Activated CD8-positive, alpha-beta memory T cell treated with anti-CD3 and anti-CD28 coated beads, Interleukin-2, amount 50 U/mL, for 24 hours (primary cell): ENCODE measurements at regions not wholly inside any gene's neighbourhood (a gene's known extent, or its start where the extent isn't known, plus 50 kb on each side); places are given as distances from the start of the nearest gene placed in this dataset.

Source experiments
- DNase-seq: peaks from one replicate; pipeline ENCODE4 v3.0.0-alpha.2; 2020; ENCODE audit errors: extremely low read depth

- DNase-seq: no peak
Measured at GRCh38 chr4:176898791-176899190, 106.1 kb upstream of the VEGFC start.

DNA sequence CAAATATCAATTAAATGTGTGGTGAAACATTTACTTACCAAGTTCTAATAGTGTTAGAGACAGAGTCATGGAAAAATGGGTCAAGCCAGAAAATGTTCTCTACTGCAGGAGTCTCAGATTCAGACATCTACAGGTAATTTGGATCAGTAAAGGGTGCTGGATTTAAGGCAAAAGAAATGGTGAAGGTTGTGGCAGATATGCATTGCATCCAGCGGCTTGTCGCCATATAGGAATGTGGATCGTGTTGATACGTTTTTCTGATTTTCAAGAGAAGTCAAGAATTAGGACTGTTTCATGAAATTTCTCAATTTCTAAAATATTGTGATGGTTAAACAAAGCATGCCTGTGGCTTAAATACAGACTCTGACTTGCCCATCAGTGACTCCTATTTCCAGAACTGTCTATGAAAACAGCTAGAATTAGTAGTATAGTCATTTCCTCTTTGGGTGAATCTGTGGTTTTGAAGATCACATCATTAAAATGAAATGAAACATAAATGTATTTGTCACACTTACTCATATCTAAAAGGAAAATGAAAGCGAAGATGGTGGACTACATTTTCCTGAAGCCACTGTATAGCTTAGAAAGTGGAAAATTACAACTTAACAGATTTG lies 110.1 kb upstream of the VEGFC start:
- no peak for DNase-seq

- DNase-seq: no peak
Measured at GRCh38 chr4:176906709-176907108, 114.0 kb upstream of the VEGFC start.

DNA sequence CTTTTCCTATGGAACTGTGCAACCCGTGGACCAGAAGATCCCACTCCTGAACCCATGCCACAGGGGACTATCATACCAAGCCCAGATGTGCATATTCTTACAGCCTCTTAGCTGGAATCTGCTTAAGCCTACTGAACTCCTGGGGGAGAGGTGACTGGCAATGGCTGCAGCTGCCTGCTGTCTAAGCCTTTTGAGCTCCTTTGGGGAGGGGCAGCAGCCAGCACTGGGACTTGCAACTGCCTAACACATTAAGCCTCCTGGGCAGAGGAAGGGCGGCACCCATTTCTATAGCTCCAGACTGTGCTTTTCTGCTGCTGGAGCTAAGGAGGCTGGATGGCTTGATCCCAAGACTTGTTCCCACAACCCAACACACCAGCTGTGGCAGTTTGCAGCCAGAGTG lies 117.9 kb upstream of the VEGFC start:
- no peak for DNase-seq

GRCh38 chr4:176919631-176920030 lies 126.9 kb upstream of the VEGFC start:
- DNase-seq: no peak

DNA sequence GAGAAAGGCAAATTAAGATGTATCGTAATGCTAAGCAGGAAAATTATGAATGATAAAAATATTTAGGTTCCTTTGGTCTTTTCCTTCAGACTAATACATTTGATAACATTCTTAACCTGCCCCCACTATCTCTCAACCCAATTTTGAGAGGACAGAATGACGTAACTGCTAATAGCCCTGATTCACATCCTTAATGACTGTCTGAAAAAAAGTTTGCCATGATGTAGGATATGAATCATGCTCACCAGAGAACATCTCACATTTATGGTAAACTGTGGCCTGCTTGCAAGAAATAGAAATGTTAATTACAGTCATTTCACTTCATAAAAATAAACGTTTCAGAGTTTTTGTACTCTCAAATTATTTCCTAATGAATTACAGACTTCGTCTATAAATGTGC lies 128.0 kb upstream of the VEGFC start:
- DNase-seq: no peak

DNA sequence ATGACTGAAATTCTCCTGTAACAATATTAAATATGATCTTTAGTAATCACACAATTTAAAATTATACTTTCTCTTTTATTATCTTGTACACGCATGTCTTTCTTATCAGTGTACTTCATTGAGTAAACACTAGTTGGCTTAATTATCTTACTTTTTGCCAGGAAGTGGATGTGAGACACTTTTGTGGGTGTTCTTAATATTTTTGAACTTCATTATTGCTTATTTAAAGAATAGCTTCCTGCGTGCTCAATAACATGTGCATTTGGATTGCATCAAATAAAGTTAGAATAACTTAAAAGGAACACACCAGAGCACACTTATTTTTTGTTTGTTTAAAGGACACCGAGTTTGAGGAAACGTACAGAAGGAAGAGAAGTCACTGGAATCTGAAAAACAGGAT lies 128.5 kb upstream of the VEGFC start:
- DNase-seq: no peak

- DNase-seq: no peak
Measured at GRCh38 chr4:176924238-176924637, 131.5 kb upstream of the VEGFC start.

- no peak for DNase-seq
Measured at GRCh38 chr4:176925962-176926361, 133.2 kb upstream of the VEGFC start.

DNA sequence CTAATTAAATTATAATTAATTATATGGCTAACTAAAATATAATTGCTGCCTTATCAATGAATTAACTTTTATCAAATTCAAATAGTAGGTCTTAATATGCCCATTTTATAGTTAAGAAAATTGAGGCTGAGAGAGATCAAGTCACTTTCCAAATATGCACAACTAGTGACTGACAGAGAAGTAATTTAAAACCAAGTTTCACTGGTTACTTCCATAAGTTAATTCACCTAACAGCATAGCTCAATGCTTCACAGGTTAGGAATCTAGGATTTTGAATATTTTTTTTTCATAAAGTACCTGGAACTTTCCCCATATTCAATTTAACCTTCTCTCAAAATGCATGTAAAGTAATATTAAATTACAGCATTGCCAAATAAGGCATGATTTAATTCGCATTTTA lies 134.4 kb upstream of the VEGFC start:
- no peak for DNase-seq

DNA sequence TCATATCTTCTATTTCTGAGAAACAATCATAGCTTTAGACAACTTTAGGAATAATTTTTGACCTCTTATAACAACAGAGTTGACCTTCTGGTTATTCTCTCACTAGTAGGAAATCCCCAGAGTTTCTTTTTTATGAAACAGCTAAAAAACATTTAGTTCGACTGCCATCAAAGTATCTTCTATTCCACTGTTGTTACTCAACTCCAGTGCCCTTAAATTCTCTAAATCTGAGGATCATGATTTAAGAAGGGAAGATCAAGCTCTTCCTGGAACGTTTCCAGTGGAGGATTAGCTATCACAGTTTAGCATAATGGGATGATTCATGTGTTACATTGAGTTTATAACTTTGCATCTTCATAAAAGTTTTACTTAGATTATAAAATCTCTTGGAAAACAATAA lies 134.9 kb upstream of the VEGFC start:
- no peak for DNase-seq

DNA sequence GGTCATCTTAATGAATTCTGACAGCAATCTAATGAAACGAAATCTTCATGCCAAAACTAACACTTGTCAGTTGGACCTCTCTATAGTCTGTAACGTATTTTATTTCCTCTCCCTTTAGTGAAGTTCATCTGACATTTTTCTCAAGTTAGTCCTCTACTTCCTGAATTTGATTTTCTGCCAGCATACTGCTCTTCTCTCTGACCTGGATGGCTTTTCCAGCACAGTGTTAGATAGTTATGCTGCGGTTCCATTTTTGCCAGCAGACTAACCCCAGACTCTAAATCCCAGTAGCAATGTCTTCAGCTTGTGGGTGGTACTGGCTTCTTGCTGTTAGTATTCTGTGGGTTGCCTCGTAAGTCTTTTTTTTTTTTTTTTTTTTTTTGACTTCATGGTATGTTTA lies 146.7 kb upstream of the VEGFC start:
- no peak for DNase-seq

DNA sequence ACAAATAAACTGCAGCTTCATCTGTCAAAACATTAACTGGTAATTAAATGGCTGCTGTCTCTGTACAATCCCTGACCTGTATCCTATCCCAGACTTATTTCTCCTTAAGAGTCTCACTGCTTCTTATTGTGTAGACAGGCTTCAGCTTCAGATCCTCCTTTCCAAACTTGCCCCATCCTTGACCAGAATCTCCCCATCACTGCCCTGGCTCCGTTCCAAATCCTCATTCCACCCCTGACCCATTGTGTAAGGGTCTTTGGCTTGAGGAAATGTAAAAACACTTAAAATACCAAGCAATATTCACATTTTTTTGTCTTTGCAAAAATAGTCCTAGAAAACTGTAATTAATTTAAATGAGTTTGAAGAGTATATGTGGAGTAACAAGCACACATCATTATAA lies 152.6 kb upstream of the VEGFC start:
- no peak for DNase-seq

DNA sequence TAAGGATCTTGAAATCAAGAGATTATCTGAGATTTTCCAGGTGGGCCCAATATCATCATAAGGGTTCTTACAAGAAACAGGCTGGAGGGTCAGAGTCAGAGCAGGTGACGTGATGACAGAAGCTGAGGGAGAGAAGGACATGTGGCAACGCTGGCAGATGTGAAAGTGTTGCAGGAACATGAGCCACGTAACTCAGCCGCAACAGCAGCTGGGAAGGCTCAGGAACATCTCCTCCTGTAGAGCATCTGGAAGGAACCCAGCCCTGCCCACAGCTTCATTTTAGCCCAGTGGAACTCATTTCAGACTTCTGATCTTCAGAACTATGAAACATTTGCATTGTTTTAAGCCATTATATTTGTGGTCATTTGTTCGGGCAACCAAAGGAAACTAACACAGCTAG lies 156.3 kb upstream of the VEGFC start:
- DNase-seq: no peak

- no peak for DNase-seq
Measured at GRCh38 chr4:176953021-176953420, 160.3 kb upstream of the VEGFC start.

GRCh38 chr4:176957353-176958118 lies 164.8 kb upstream of the VEGFC start:
- no peak for DNase-seq

GRCh38 chr4:176959980-176960379 lies 167.3 kb upstream of the VEGFC start:
- DNase-seq: no peak

DNA sequence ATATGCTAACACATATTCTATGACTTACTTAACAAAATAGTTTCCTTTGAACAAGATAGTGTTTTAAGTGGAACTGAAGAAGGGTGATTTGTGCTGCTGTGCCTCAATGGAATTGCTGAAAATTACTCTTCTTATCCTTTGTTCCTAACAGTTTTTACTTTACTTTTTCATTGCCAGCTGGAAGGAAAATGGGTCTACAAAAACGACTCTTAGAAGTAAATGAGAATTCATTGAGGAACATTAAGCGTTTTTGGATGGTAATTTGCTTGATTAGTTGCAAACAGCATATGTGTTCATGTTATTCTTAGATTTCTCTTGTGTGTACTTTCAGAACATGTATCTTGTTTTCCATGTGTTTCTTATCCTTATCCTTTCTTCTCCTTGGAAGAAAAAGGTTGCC lies 170.4 kb upstream of the VEGFC start:
- no peak for DNase-seq

DNA sequence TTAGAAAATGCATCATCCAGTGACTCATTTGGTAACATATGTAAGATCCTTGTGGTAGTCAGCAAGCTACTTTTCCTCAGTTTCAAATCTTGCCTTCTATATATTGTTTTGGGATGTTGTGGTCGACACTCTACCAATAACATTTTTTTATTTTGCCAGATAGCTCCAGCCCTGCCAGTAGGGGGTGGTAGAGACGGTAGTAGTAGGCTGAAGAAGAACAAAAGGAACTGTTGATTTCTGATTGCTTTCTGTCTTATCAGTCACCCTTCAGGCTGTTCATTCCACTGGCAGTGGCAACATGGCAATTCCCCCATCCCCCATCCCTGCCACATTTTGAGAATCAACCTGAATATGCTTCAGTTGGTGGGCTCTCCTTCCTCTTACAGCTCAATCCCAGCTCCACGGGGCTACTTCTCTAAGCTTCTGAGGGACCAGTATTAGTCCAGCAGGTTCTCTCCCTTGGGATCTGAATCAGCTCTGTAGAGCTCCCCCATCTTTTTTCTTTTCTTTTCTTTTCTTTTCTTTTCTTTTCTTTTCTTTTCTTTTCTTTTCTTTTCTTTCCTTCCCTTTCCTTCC lies 171.5 kb upstream of the VEGFC start:
- no peak for DNase-seq

- no peak for DNase-seq
Measured at GRCh38 chr4:176967586-176967985, 174.9 kb upstream of the VEGFC start.

DNA sequence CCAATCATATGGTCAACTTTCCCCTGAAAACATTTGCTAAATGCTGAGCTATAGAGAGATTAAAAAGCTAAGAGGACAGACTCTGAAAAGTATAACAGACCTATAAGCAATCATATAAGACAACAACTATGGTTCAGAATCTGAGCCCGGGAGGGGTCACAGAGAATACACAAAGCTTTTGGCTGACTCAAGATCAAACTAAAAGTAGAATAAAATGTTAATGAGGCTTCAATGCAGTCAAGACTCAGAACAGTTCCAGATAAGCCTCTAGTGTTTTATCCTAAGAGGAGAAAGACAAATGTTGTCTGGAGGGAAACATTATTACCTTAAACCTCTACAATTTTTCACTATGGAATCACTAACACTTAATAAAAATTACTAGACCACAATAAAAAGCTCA lies 175.4 kb upstream of the VEGFC start:
- DNase-seq: no peak

DNA sequence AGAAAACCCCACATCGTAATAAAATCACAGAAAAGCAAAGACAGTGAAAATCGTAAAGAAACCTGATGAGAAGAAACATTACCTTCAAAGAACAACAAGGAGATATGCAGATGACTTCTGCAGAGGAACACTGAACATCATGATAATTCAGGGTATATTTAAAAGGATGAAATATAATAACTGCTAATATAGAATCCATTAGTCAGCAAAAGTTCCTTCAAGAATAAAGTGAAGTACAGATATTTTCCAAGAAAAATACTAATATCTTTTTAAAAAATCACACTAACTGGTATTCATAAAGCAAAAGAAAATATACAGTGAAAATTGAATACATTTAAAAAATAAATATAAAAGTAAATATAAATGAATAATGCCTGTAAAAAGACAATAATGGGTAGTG lies 176.3 kb upstream of the VEGFC start:
- DNase-seq: no peak

- no peak for DNase-seq
Measured at GRCh38 chr4:176970853-176971252, 178.1 kb upstream of the VEGFC start.
